IMR-90 (cell line): ENCODE measurements at regions not wholly inside any gene's neighbourhood (a gene's known extent, or its start where the extent isn't known, plus 50 kb on each side); places are given as distances from the start of the nearest gene placed in this dataset.

Experiments used
- ATAC-seq: fragments of 200-7000 bp; cut with Tn5 transposase; 2 replicates; pipeline ENCODE4 v1.9.1; 2020; ENCODE audit warnings: low read depth, mild to moderate bottlenecking, moderate library complexity
- BruUV-seq: library from RNA; stranded (reverse); fragments of 400-500 nt; replicated peaks from 2 replicates; lab custom pipeline; 2021; lab: Mats Ljungman, UMichigan
- CTCF ChIA-PET: fragments of 300-600 bp; formaldehyde crosslinking; extraction: SDS; loops from one replicate; lab custom pipeline; 2021; ENCODE audit warnings: antibody characterized with exemption; lab: Yijun Ruan, JAX
- POLR2A ChIA-PET: fragments of 300-600 bp; sonication (Branson Sonifier 250); formaldehyde crosslinking; loops from one replicate; lab custom pipeline; 2022; ENCODE audit warnings: antibody characterized with exemption; ENCODE audit not compliant: unreplicated experiment; lab: Charles Lee
- DNase-seq: peaks from one replicate; pipeline ENCODE4 v3.0.0; 2013
- H2AFZ ChIP-seq: replicated peaks from 2 replicates; pipeline ENCODE3; 2013; ENCODE audit warnings: low read length, mild to moderate bottlenecking; ENCODE audit not compliant: poor library complexity
- H2AK5ac ChIP-seq: 2 replicates; pipeline ENCODE4 v1.6.1; 2013; ENCODE audit warnings: low read depth, low read length, inconsistent platforms
- H2AK9ac ChIP-seq: replicated peaks from 2 replicates; pipeline ENCODE3; 2013; ENCODE audit warnings: mild to moderate bottlenecking, low read depth, low read length, moderate library complexity; ENCODE audit not compliant: poor library complexity
- H2BK120ac ChIP-seq: 2 replicates; pipeline ENCODE4 v1.6.1; 2013; ENCODE audit warnings: low read depth, low read length, inconsistent platforms
- H2BK15ac ChIP-seq: 3 replicates; pipeline ENCODE4 v1.6.1; 2013; ENCODE audit warnings: low read depth, low read length, inconsistent platforms
- H2BK20ac ChIP-seq: 2 replicates; pipeline ENCODE4 v1.6.1; 2013; ENCODE audit warnings: low read depth, mild to moderate bottlenecking, inconsistent platforms, low read length, moderate library complexity
- H2BK5ac ChIP-seq: 2 replicates; pipeline ENCODE4 v1.6.1; 2013; ENCODE audit warnings: mild to moderate bottlenecking, low read depth, low read length, inconsistent platforms; ENCODE audit not compliant: poor library complexity, severe bottlenecking
- H3K14ac ChIP-seq: replicated peaks from 2 replicates; pipeline ENCODE4 v1.6.1; 2013; ENCODE audit warnings: low read depth, low read length, inconsistent platforms
- H3K18ac ChIP-seq: 2 replicates; pipeline ENCODE4 v1.6.1; 2013; ENCODE audit warnings: low read depth, low read length, control low read depth
- H3K23ac ChIP-seq: 2 replicates; pipeline ENCODE4 v1.6.1; 2013; ENCODE audit warnings: low read depth, low read length, inconsistent platforms
- H3K27ac ChIP-seq: 2 replicates; pipeline ENCODE4 v1.5.1; 2013; ENCODE audit warnings: mild to moderate bottlenecking, control low read depth, low read length; ENCODE audit not compliant: insufficient read depth
- H3K27me3 ChIP-seq: 2 replicates; pipeline ENCODE4 v1.6.1; 2013; ENCODE audit warnings: low read length; ENCODE audit not compliant: control insufficient read depth, insufficient read depth
- H3K36me3 ChIP-seq: 2 replicates; pipeline ENCODE4 v1.6.1; 2013; ENCODE audit warnings: low read length, mixed read lengths; ENCODE audit not compliant: control insufficient read depth, insufficient read depth
- H3K4ac ChIP-seq: 2 replicates; pipeline ENCODE4 v1.6.1; 2013; ENCODE audit warnings: low read depth, low read length, inconsistent platforms
- H3K4me1 ChIP-seq: 2 replicates; pipeline ENCODE4 v1.6.1; 2013; ENCODE audit warnings: low read length, mixed read lengths; ENCODE audit not compliant: control insufficient read depth, insufficient read depth
- H3K4me2 ChIP-seq: 2 replicates; pipeline ENCODE4 v1.6.1; 2013; ENCODE audit warnings: low read depth, mild to moderate bottlenecking, control low read depth, low read length, moderate library complexity
- H3K4me3 ChIP-seq: 2 replicates; pipeline ENCODE4 v1.5.1; 2013; ENCODE audit warnings: low read depth, mild to moderate bottlenecking, control low read depth, low read length, moderate library complexity; ENCODE audit not compliant: insufficient read depth
- H3K56ac ChIP-seq: 2 replicates; pipeline ENCODE4 v1.6.1; 2013; ENCODE audit warnings: low read length, inconsistent platforms; ENCODE audit not compliant: insufficient read depth; ENCODE audit errors: extremely low read depth
- H3K79me1 ChIP-seq, 2 experiments: 2 replicates each; pipeline ENCODE4 v1.6.1; 2013; ENCODE audit warnings: low read length in 2 of 2, inconsistent platforms in 1 of 2, low read depth in 1 of 2
- H3K9ac ChIP-seq: 2 replicates; pipeline ENCODE4 v1.6.1; 2013; ENCODE audit warnings: low read depth, low read length, control low read depth
- H3K9me1 ChIP-seq: 2 replicates; pipeline ENCODE4 v1.6.1; 2013; ENCODE audit warnings: low read length, inconsistent platforms; ENCODE audit not compliant: insufficient read depth
- H3K9me3 ChIP-seq: 2 replicates; pipeline ENCODE4 v1.6.1; 2013; ENCODE audit warnings: low read length; ENCODE audit not compliant: control insufficient read depth, insufficient read depth
- H4K20me1 ChIP-seq: 2 replicates; pipeline ENCODE4 v1.6.1; 2013; ENCODE audit warnings: low read length, inconsistent platforms; ENCODE audit not compliant: insufficient read depth
- H4K5ac ChIP-seq: 2 replicates; pipeline ENCODE4 v1.6.1; 2013; ENCODE audit warnings: mild to moderate bottlenecking, low read depth, low read length, control low read depth
- H4K8ac ChIP-seq, 2 experiments: 2 replicates each; pipeline ENCODE4 v1.6.1; 2013; ENCODE audit warnings: low read depth in 2 of 2, low read length in 2 of 2, control low read depth in 1 of 2, inconsistent platforms in 1 of 2
- H4K91ac ChIP-seq: 2 replicates; pipeline ENCODE4 v1.6.1; 2013; ENCODE audit warnings: low read depth, low read length, inconsistent platforms; ENCODE audit not compliant: insufficient read depth
- BHLHE40 ChIP-seq: fragments of 150-350 bp; IDR thresholded peaks from 2 replicates; pipeline ENCODE4 v1.6.1; 2016; ENCODE audit warnings: mild to moderate bottlenecking, low read depth, low read length
- CHD1 ChIP-seq: IDR thresholded peaks from 2 replicates; pipeline ENCODE4 v1.6.1; 2012; ENCODE audit warnings: low read depth, low read length, improper control_type of control experiment
- ELK1 ChIP-seq: fragments of 150-350 bp; IDR thresholded peaks from 2 replicates; pipeline ENCODE4 v1.6.1; 2016; ENCODE audit warnings: low read depth, mild to moderate bottlenecking, low read length, moderate library complexity, borderline replicate concordance
- WGBS, 2 experiments: methylation state at CpG; one replicate each; pipeline versions ENCODE4 v1.1.5 to v1.1.7; 2013; ENCODE audit warnings: missing lambda C conversion rate in 2 of 2; ENCODE audit not compliant: insufficient read length in 1 of 2; ENCODE audit errors: extremely low coverage in 2 of 2; 5-methylcytosine and 5-hydroxymethylcytosine counted together
- dilution Hi-C: fragments of 300-500 bp; cut with HindIII; formaldehyde crosslinking; loops from one replicate; pipeline ENCODE4 v1.14.3; 2018; ENCODE audit warnings: low sequenced_read_pairs; ENCODE audit not compliant: unreplicated experiment
- in situ Hi-C: fragments of 300-500 bp; cut with MboI; formaldehyde crosslinking; loops from 3 replicates; pipeline ENCODE4 v1.14.3; 2019; ENCODE audit warnings: low sequenced_read_pairs, inconsistent platforms, mixed read lengths
- intact Hi-C: fragments of 100-400 bp; cut with micrococcal nuclease; formaldehyde crosslinking; loops from 2 replicates; pipeline ENCODE4 v1.10.0; 2022

- Histone ChIP-seq H3K18ac (no peak overlapping the region), H4K20me1 (no peaks in the 10 kb centered on the region), H2BK5ac (no peak overlapping the region), H3K9me1 (no peaks in the 10 kb centered on the region), H2AK5ac (no peak overlapping the region), H2BK20ac (no peak overlapping the region), H4K91ac (no peak overlapping the region), H2AK9ac (no peak overlapping the region), H4K5ac (no peak overlapping the region), H3K9ac (no peak overlapping the region), H3K56ac (no peak overlapping the region), H2AFZ (no peak overlapping the region), H2BK15ac (no peak overlapping the region), H3K4me1 (no peaks in the 10 kb centered on the region), H3K27me3 (peaks cover 2% of the 10 kb centered on the region; the same call in 1 of the 2 replicates), H3K36me3 (no peaks in the 10 kb centered on the region), H3K79me1 (no peaks in the 10 kb centered on the region), H3K9me3 (no peaks in the 10 kb centered on the region), H3K14ac (no peak overlapping the region), H4K8ac (no peak overlapping the region), H3K4me2 (no peak overlapping the region), H3K27ac (no peak overlapping the region), H3K23ac (no peak overlapping the region), H2BK120ac (no peak overlapping the region), H3K4me3 (no peak overlapping the region), H3K4ac (no peak overlapping the region)
- TF ChIP-seq CHD1: no peak
- no peak for TF ChIP-seq BHLHE40
- TF ChIP-seq ELK1: no peak
- no peak for DNase-seq
- WGBS, 2 experiments: 81% methylated on average over 5 of the region's 8 CpGs; no CpG with 5 or more reads in 1 of the 2 experiments
- ChIA-PET POLR2A (no interaction called here), CTCF (interaction anchor here (0.7 kb wide), 2 partner anchors 564 to 725 kb away, joined by 3 to 7 read pairs; no protein-coding TSS in a partner anchor)
- intact Hi-C loops: loop anchor here (1.0 to 10.0 kb wide), 5 partner anchors 548 to 1721 kb away; no protein-coding TSS in a partner anchor
- in situ Hi-C loops: no loop called here
- BruUV-seq: no TSS peak
- dilution Hi-C loops: no loop called here
- no peak for ATAC-seq
Observed at GRCh38 chr11:114773541-114774338, 95.4 kb downstream of the NXPE2 start.
